Endothelial cell of umbilical vein (primary cell): ENCODE measurements at regions not wholly inside any gene's neighbourhood (a gene's known extent, or its start where the extent isn't known, plus 50 kb on each side); places are given as distances from the start of the nearest gene placed in this dataset.

ENCODE experiments used
- BruUV-seq: library from RNA; stranded (reverse); fragments of 400-500 nt; replicated peaks from 2 replicates; lab custom pipeline; 2021; lab: Mats Ljungman, UMichigan
- CTCF ChIA-PET: fragments of 300-600, 350-600 bp; sonication (Branson Sonifier 250); formaldehyde crosslinking; loops from one replicate; lab custom pipeline; 2021; ENCODE audit warnings: antibody characterized with exemption, inconsistent platforms; lab: Charles Lee
- POLR2A ChIA-PET: fragments of 300-600, 350-600 bp; sonication (Branson Sonifier 250); formaldehyde crosslinking; loops from one replicate; lab custom pipeline; 2021; ENCODE audit warnings: antibody characterized with exemption, inconsistent platforms; lab: Charles Lee
- DNase-seq: peaks from one replicate; pipeline ENCODE4 v3.0.0-alpha.2; 2011; ENCODE audit warnings: low read depth, low spot score
- FAIRE-seq: peaks from 2 replicates; lab custom pipeline; 2011; peaks lifted over from hg19 to GRCh38; lab: Jason Lieb, UNC
- H2AFZ ChIP-seq: 2 replicates; pipeline ENCODE4 v1.6.0; 2012; ENCODE audit warnings: low read depth, low read length, control low read depth, inconsistent platforms
- H3K27ac ChIP-seq: 2 replicates; pipeline ENCODE4 v1.5.1; 2011; ENCODE audit warnings: low read depth, mild to moderate bottlenecking, control low read depth, low read length, moderate library complexity; ENCODE audit not compliant: insufficient read depth
- H3K27me3 ChIP-seq, 2 experiments: 2 replicates each; pipeline versions ENCODE4 v1.6.0 to v1.6.1; 2011; ENCODE audit warnings: low read length in 2 of 2, mixed read lengths in 1 of 2; ENCODE audit not compliant: control insufficient read depth in 2 of 2, insufficient read depth in 2 of 2
- H3K36me3 ChIP-seq, 2 experiments: 2 replicates in 1 of 2; 3 replicates in 1 of 2; pipeline ENCODE4 v1.5.1; 2011; ENCODE audit warnings: low read length in 2 of 2, mild to moderate bottlenecking in 1 of 2, moderate library complexity in 1 of 2; ENCODE audit not compliant: control insufficient read depth in 2 of 2, insufficient read depth in 2 of 2; ENCODE audit errors: extremely low read depth in 1 of 2
- H3K4me1 ChIP-seq: 3 replicates; pipeline ENCODE4 v1.5.1; 2011; ENCODE audit warnings: mild to moderate bottlenecking, low read length; ENCODE audit not compliant: control insufficient read depth, insufficient read depth; ENCODE audit errors: extremely low read depth
- H3K4me2 ChIP-seq: 2 replicates; pipeline ENCODE4 v1.6.1; 2011; ENCODE audit warnings: low read length, control low read depth, mixed read lengths; ENCODE audit not compliant: insufficient read depth
- H3K4me3 ChIP-seq, 3 experiments: fragments of 200-600 bp in 1 of 3; sonication (generic), shearing (Covaris generic) in 1 of 3; replicated peaks in 1 of 3; 2 replicates each; pipeline ENCODE4 v1.5.1; 2011 to 2016; ENCODE audit warnings: control low read depth in 3 of 3, low read length in 3 of 3, mild to moderate bottlenecking in 2 of 3, inconsistent platforms in 1 of 3, low read depth in 1 of 3, moderate library complexity in 1 of 3; ENCODE audit not compliant: insufficient read depth in 1 of 3
- H3K79me2 ChIP-seq: 2 replicates; pipeline ENCODE4 v1.6.0; 2012; ENCODE audit warnings: low read length, inconsistent platforms; ENCODE audit not compliant: control insufficient read depth, insufficient read depth
- H3K9ac ChIP-seq: replicated peaks from 2 replicates; pipeline ENCODE3; 2011; ENCODE audit warnings: low read length, control low read depth; ENCODE audit not compliant: insufficient read depth; ENCODE audit errors: extremely low read depth
- H3K9me1 ChIP-seq: replicated peaks from 3 replicates; pipeline ENCODE4 v1.6.0; 2011; ENCODE audit warnings: mild to moderate bottlenecking, low read length; ENCODE audit not compliant: control insufficient read depth, insufficient read depth; ENCODE audit errors: extremely low read depth
- H3K9me3 ChIP-seq: replicated peaks from 2 replicates; pipeline ENCODE4 v1.5.1; 2012; ENCODE audit warnings: low read length, inconsistent platforms; ENCODE audit not compliant: control insufficient read depth, insufficient read depth
- H4K20me1 ChIP-seq: replicated peaks from 2 replicates; pipeline ENCODE3; 2011; ENCODE audit warnings: mild to moderate bottlenecking, low read length; ENCODE audit not compliant: control insufficient read depth, insufficient read depth; ENCODE audit errors: extremely low read depth
- EZH2 ChIP-seq: IDR thresholded peaks from 2 replicates; pipeline ENCODE4 v1.6.1; 2012; ENCODE audit warnings: borderline replicate concordance, low read depth, mild to moderate bottlenecking, moderate library complexity, low read length, inconsistent platforms; ENCODE audit not compliant: severe bottlenecking
- FOS ChIP-seq: IDR thresholded peaks from 2 replicates; pipeline ENCODE4 v1.6.1; 2011; ENCODE audit warnings: mild to moderate bottlenecking, low read length, moderate library complexity, borderline replicate concordance; ENCODE audit not compliant: insufficient read depth
- GATA2 ChIP-seq: IDR thresholded peaks from 2 replicates; pipeline ENCODE4 v1.7.0; 2011; ENCODE audit warnings: low read depth, mild to moderate bottlenecking, moderate library complexity, mixed read lengths, low read length; ENCODE audit not compliant: insufficient read length, insufficient read depth
- JUN ChIP-seq: IDR thresholded peaks from 2 replicates; pipeline ENCODE4 v1.6.1; 2011; ENCODE audit warnings: borderline replicate concordance, low read depth; ENCODE audit not compliant: insufficient read length, insufficient read depth
- MAX ChIP-seq: IDR thresholded peaks from 2 replicates; pipeline ENCODE4 v1.6.1; 2011; ENCODE audit not compliant: insufficient read depth, insufficient read length
- MYC ChIP-seq: IDR thresholded peaks from one replicate; pipeline ENCODE4 v1.6.1; 2011; ENCODE audit warnings: mild to moderate bottlenecking, low read depth, low read length
- POLR2A ChIP-seq: IDR thresholded peaks from 2 replicates; pipeline ENCODE4 v1.6.1; 2012; ENCODE audit warnings: low read depth, mild to moderate bottlenecking, control low read depth, low read length
- POLR2AphosphoS5 ChIP-seq: IDR thresholded peaks from 2 replicates; pipeline ENCODE4 v1.6.1; 2012; ENCODE audit warnings: low read depth, mild to moderate bottlenecking, control low read depth, low read length, moderate library complexity; ENCODE audit not compliant: insufficient read depth
- dilution Hi-C: fragments of 300-500 bp; cut with MboI; formaldehyde crosslinking; loops from one replicate; pipeline ENCODE4 v1.15.0; 2019; ENCODE audit warnings: low sequenced_read_pairs; ENCODE audit not compliant: extremely low pct_ligation_motif_present
- intact Hi-C: fragments of 100-400 bp; cut with micrococcal nuclease; formaldehyde crosslinking; loops from one replicate; pipeline ENCODE4 v1.10.0; 2022
- TF ChIP-seq, protein P1 (sequence below), 2 donors: IDR thresholded peaks; 1 replicate in 1 of 2; 2 replicates in 1 of 2; pipeline ENCODE4 v1.5.1; 2011; ENCODE audit warnings: low read length in 2 of 2, mild to moderate bottlenecking in 2 of 2, moderate library complexity in 2 of 2, control low read depth in 1 of 2, inconsistent platforms in 1 of 2, low read depth in 1 of 2; ENCODE audit not compliant: insufficient read depth in 1 of 2; ENCODE audit errors: extremely low read depth in 1 of 2

DNA sequence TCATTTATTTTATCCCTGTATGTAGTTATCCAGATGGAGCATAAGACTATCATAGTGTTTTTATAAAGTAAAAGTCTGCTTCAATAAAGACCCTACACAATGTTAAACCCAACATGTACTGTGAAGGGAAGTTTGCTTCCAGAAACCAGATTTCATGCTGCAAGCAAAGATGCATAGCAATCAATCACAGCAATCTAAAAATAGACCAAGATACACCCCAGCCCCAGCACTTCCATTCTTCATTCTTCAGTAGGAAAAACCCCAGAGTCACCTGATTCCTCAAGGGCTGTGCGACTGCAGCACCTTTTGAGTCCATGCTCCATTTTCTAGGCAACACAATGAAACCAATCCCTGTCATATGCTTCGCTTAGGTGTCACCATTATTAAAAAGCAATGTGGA is 66.9 kb upstream of the PDE1C start:
- DNase-seq (no peak), FAIRE-seq (no peak)
- Histone ChIP-seq H3K4me2 (no peak overlapping the region), H3K9ac (no peak overlapping the region), H3K4me1 (no peaks in the 10 kb centered on the region), H3K27me3 (no peaks in the 10 kb centered on the region), H3K9me1 (no peaks in the 10 kb centered on the region), H3K4me3 (no peak overlapping the region), H2AFZ (no peak overlapping the region), H3K36me3 (no peaks in the 10 kb centered on the region), H3K27ac (no peak overlapping the region), H3K79me2 (no peaks in the 10 kb centered on the region), H4K20me1 (no peaks in the 10 kb centered on the region), H3K9me3 (no peaks in the 10 kb centered on the region)
- no TSS peak for BruUV-seq
- ChIA-PET POLR2A (no interaction called here), CTCF (no interaction called here)
- dilution Hi-C loops: no loop called here
- intact Hi-C loops: no loop called here
- TF ChIP-seq FOS (no peak), GATA2 (no peak), EZH2 (no peak), MYC (no peak), POLR2AphosphoS5 (no peak), POLR2A (no peak), MAX (no peak), JUN (no peak)
- TF ChIP-seq, protein P1, sequence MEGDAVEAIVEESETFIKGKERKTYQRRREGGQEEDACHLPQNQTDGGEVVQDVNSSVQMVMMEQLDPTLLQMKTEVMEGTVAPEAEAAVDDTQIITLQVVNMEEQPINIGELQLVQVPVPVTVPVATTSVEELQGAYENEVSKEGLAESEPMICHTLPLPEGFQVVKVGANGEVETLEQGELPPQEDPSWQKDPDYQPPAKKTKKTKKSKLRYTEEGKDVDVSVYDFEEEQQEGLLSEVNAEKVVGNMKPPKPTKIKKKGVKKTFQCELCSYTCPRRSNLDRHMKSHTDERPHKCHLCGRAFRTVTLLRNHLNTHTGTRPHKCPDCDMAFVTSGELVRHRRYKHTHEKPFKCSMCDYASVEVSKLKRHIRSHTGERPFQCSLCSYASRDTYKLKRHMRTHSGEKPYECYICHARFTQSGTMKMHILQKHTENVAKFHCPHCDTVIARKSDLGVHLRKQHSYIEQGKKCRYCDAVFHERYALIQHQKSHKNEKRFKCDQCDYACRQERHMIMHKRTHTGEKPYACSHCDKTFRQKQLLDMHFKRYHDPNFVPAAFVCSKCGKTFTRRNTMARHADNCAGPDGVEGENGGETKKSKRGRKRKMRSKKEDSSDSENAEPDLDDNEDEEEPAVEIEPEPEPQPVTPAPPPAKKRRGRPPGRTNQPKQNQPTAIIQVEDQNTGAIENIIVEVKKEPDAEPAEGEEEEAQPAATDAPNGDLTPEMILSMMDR (IDR thresholded peaks at IDR 0.05; ENCODE audit: extremely low read depth in 1 of 2, insufficient read depth in 1 of 2, low read depth in 1 of 2, low read length in 2 of 2): no peak
